ENCODE measurements at regions not wholly inside any gene's neighbourhood (a gene's known extent, or its start where the extent isn't known, plus 50 kb on each side); places are given as distances from the start of the nearest gene placed in this dataset.
"Not testable (repeated sequence)": the region's sequence is repeated elsewhere in the genome, so short reads cannot be mapped to it uniquely, and the experiment has no call there.

- DNase-seq, result not testable (repeated sequence)
Measured at GRCh38 chr7:150110882-150111281, 212.3 kb upstream of the LRRC61 start.

DNA sequence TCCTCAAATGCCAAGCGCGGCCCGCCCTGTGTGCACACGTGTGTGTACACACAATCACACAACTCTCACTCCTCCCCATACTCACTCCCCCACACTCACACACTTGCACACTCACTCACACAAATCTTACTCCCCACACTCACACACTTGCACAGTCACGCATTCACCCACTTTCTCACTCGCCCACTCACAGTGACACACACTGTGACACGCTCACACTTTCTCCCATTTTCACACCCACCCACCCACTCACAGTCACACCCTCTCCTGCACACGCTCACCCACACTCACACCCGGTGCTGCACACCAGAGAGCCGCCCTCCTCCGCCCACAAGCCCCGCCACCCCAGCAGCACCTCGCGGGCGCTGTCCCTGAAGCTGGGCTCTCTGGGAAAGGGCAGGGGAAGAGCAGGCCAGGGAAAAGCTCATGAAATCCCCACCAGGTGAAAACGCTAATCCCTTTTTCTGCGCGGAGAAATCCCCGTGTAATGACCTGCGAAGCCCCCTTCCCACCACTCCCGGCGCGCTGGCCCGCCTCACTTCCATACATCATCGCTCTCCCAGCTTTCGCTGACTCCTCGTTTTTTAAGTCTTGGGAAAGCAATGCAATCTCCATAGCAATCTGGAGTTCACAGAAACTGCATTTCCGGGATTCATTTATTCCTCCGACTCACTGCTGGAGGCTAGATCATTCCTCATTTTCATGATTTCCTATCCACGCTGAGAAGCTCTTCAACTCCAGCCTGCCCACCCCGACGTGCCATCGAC is 211.6 kb upstream of the LRRC61 start:
- DNase-seq, result not testable (repeated sequence)

- not testable (repeated sequence) for DNase-seq
Measured at GRCh38 chr7:150113301-150113700, 209.9 kb upstream of the LRRC61 start.

DNA sequence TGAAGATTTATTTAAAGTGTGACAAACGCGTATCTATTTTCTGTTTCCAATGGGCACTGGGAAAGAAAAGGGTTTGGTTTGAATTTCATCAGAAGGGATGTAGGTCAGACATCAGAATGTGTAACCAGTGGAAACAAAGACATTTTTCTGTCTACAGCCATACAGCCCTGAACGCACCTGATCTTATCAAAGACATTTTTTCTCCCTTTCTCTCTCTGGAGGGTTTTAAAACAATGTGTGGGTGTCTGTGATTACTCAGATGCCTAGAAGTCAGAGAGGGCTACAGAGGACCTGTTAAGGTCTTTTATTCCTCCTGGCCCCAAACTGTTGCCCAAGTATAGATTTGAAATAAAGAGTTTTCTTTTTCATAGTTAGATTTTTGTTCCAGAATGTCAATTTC is 208.6 kb upstream of the LRRC61 start:
- not testable (repeated sequence) for DNase-seq

DNA sequence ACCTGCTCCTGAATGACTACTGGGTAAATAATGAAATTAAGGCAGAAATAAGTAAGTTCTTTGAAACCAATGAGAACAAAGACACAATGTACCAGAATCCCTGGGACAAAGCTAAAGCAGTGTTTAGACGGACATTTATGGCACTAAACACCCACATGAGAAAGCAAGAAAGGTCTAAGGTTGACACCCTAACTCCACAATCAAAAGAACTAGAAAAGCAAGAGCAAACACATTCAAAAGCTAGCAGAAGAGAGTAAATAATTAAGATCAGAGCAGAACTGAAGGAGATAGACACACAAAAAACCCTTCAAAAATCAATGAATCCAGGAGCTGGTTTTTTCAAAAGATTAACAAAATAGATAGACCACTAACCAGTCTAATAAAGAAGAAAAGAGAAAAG is 203.2 kb upstream of the LRRC61 start:
- DNase-seq, result not testable (repeated sequence)

DNA sequence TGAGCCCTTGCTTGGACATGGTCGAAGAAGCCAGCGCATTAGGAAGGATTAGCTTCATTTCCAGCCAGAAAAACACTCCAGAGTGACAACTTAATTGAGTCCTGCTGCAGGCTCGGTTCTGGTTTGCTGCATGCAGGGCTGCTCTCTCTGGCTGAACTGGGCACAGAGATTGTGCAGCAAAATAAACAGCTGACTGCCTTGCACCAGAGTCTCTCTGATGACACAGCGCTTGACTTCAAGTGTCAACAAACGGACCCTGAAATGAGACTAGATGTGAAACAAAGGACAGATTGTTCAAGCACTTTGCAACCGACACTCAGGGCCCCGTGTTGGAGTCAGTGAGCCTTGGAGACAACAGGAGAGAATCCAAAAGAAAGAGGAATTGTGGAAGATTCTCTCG is 197.3 kb upstream of the LRRC61 start:
- DNase-seq, result not testable (repeated sequence)

DNA sequence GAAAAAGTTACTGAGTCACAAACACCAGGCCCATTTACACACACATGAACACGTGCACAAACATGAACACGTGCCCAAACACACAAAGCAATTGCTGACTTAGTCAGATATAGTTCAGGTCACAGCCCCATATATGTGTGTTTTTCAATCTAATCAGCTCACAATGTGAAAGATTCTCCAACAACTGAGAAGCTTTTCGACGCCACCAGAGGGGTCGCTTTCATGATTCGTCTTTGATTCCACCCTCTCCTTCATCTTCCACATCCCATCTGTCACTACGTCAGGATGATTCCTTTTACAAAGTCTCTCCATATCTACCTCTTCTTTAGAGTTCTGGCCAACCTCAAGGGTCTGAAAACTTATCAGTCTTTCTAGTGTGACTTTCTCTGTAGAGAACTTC is 188.7 kb upstream of the LRRC61 start:
- not testable (repeated sequence) for DNase-seq

DNA sequence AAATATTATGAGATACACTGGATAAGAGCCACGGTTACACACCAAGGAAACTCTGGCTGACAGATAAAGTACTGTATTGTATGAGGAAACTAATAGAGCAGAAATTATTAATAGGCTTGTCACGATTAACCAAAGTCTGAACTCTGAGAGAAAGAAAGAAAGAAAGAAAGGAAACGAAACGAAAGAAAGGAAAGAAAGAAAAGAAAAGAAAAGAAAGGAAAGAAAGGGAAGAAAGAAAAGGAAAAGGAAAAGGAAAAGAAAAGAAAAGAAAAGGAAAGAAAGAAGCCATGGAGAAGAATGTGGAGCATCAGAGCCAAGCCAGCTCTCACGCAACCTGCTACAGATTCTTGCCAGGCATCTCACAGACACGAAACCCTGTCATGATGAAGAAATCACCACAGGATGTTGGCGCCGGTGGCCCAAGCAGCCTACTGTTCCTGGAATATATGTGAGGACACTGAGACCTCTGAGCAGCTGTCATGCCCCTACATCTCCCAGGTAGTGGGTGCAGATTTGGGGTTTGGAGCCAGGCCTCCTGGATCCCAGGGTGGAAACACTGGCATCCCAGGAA is 187.4 kb upstream of the LRRC61 start:
- DNase-seq, result not testable (repeated sequence)

DNA sequence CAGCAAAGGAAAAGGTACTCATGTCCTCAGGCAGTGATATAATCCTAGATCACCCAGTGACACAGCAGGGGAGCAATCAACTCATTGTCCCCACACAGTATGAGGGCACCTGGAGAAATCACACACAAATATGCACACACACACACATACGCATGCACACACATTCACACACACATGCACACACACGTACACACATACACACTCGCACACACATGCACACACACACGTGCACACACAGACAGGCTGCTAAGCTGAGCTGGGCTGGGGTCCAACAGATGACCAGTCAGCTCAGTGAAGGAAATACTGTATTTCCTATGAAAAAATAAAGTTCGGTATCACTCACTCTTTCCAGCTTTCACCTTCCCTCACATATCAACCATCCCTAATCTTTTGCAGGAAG is 183.3 kb upstream of the LRRC61 start:
- not testable (repeated sequence) for DNase-seq

- DNase-seq, result not testable (repeated sequence)
Measured at GRCh38 chr7:150141525-150142345, 181.4 kb upstream of the LRRC61 start.

DNA sequence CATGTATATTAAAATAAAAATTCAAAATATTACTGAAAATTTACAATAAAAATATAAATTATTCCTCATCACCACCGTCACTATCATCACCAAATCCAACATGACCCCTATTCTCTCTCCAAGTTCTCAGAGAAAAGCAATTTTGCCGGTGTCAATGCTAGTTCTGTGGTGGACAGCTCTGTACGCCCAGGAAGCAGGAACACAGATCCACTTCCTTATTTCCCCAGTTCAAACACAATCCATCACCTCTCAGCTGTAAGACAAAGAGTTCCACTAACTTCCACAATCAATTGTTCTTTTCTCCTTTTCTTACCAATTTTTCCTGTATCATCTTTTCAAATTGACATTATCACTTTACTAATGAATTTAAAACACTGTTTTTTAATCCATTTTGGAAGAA is 177.0 kb upstream of the LRRC61 start:
- not testable (repeated sequence) for DNase-seq

DNA sequence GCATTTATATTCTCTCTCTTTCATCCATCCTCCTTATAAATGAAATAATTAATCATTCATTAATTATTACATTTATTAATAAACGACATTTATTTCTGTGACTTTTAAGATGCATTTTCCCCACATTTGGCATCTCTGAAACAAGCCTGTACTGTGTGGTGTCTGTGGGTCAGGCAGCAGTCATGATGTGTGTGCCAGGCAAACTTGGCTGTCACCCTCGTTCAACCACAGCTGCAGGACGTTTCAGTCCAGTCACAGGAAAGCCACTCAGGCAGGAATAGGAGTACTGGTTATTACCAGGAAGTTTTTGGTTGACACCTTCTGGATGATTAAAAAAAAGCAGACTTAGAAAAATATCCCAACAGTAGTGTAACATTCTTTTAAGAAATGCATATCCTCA is 175.6 kb upstream of the LRRC61 start:
- not testable (repeated sequence) for DNase-seq

DNA sequence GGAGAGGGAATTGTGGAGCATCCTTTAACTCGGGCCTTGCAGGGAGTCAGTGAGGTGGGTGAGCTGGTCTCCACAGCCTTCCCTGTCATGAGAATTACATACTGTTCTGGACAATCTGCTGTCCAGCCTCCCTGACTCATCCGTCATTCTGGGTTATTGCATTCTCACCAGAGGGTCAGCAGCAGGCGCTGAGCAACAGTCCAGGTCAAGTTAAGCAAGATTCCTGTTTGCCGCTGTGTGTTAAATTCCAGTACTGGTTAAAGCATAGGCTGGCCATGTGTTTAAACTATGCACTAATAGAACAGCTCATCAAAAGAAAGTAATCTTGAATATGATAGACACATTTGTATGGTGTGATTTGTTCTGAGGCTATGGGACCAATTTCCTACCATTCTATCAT is 167.1 kb upstream of the LRRC61 start:
- not testable (repeated sequence) for DNase-seq

- DNase-seq, result not testable (repeated sequence)
Measured at GRCh38 chr7:150158696-150159095, 164.5 kb upstream of the LRRC61 start.

DNA sequence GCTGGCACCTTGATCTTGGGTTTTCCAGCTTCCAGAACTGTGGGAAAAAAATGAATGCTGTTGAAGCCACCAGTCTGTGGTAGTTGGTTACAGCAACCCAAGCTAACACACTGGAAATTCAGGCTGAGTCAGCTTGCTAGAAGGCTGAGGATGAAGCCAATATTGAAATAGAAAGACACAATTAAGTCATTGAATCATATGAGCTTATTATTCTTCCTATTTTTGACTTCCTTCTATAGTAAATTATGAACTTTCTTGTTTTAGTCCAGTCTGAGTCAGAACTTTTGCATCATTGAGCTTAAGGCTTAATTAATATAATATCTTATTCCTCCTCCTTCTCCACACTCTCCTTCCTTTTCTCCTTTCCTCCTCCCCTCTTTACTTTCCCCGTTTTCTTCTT is 153.6 kb upstream of the LRRC61 start:
- DNase-seq, result not testable (repeated sequence)

DNA sequence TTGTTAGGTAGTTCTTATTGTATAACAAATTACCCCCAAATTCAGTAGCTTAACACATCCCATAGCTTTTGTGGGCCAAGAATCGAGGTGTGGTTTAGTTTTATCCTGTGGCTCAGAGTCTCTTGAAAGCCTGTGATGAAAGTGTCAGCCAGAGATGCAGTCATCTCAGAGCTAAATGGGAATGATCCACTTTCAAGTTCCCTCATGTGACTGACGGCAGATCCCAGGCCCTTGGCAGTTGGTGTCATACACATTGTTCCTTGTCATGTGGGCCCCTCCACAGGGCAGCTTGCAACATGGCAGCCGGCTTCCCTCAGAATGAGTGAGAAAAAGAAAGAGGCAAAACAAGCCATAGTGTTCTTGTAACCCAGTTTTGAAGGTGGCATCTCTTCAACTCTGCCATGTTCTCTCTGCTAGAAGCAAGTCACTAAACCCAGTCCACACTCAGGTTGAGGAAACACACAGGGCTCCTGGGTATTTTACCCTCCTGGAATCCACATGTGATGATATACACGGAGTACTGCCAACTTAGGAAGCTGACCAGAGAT is 153.1 kb upstream of the LRRC61 start:
- DNase-seq, result not testable (repeated sequence)

- not testable (repeated sequence) for DNase-seq
Measured at GRCh38 chr7:150183602-150184001, 139.6 kb upstream of the LRRC61 start.

GRCh38 chr7:150189963-150190362 is 133.2 kb upstream of the LRRC61 start:
- not testable (repeated sequence) for DNase-seq

DNA sequence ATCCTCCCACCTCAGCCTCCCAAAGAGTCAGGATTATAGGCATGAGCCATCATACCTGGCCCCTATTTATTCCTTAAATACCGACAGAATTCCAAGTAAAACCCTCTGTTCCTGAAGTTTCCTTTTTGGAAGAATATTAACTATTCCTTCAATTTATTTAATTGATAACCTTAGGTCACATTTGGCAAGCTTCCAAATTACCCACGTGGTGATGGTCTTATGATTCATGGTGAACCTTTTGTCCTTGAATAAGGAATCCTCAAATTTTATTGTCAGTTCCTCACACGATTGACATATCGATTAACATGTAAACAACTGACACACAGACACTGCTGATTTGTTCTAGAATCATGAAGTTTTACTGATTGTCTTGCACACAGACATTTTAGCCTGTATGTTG is 130.6 kb upstream of the LRRC61 start:
- not testable (repeated sequence) for DNase-seq

DNA sequence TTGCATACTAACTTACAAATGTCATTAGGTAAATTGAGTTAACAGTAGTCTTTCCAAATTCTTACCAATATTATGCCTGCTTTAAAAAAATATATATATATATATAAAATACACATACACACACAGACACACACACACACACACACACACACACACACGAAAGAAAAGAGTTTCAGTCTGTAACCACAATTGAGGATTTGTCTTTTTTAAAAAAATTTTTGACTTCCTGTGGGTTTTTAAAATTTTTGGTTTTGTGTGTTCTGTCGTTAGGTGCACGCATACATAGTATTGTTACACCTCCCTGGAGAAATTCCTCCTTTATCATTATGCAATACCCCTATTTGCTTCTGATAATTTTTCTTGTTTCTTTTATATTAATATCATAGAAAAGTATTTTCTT is 129.3 kb upstream of the LRRC61 start:
- DNase-seq, result not testable (repeated sequence)

Measured in NCI-H510A (cell line).